ENCODE measurements at regions not wholly inside any gene's neighbourhood (a gene's known extent, or its start where the extent isn't known, plus 50 kb on each side); places are given as distances from the start of the nearest gene placed in this dataset.
"Not testable (repeated sequence)": the region's sequence is repeated elsewhere in the genome, so short reads cannot be mapped to it uniquely, and the experiment has no call there.

DNA sequence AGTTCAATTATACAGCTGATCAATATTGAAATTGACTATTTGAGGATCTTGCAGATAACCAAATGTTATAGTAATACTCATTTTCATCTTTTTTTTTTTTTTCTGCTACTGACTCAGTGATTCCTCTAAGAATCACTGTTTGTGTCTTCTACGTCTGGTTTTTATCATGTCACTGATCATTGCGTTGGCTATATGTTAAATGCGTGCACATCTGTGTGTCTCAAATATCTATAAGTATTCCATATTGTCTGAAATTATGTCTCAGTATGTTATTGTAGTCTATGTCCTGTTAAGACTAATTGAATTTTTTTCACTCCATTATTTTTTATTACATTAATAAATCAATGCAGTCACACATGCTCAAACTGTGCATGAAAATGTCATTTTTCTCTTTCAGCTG lies 200.5 kb downstream of the PCDH20 start:
- no peak for DNase-seq (ENCODE audit: low read depth)

DNA sequence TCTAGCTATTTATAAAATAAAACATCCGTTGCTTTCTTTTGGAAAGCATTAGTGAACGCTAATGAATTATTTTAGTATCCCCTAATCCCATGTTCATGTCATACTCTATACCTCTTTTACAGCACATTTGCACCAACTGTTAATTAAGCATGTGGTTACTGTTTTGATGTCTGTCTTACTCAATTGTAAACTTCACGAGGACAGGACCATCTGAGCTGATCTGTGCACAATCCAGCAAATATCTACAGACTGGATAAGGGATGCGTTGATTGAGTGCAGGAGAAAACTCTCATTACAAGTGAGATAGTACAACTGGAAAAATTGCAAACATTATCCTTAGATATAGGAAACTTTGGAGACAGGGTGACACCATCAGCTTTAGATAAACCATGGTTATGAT lies 201.1 kb downstream of the PCDH20 start:
- no peak for DNase-seq (ENCODE audit: low read depth)

DNA sequence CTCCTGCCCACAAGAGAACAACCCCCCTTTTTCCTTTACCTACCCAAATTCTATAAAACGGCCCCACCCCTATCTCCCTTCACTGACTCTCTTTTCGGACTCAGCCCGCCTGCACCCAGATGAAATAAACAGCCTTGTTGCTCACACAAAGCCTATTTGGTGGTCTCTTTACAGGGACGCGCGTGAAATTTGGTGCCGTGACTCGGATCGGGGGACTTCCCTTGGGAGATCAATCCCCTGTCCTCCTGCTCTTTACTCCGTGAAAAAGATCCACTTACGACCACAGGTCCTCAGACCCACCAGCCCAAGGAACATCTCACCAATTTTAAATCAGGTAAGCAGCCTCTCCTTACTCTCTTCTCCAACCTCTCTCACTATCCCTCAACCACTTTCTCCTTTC lies 209.8 kb downstream of the PCDH20 start:
- not testable (repeated sequence) for DNase-seq (ENCODE audit: low read depth)

DNA sequence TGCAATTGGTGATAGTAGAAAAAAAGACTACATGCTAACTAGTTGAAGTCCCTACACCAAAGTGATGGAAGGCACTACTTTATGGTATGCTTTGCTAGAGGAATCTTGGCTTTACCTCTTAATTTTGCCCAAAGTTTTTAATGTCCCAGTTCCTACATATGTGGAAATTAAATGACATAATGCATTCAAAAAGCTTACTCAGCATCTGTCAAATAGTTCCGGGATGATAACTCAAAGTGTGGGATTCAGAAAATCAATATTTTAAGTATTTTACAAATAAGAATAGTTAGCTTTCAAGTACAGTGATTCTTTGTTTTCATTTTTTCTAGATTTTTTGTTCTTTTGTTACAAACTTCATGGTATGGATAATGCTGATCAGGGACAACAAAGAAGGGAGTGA lies 211.6 kb downstream of the PCDH20 start:
- DNase-seq (ENCODE audit: low read depth) = no peak

DNA sequence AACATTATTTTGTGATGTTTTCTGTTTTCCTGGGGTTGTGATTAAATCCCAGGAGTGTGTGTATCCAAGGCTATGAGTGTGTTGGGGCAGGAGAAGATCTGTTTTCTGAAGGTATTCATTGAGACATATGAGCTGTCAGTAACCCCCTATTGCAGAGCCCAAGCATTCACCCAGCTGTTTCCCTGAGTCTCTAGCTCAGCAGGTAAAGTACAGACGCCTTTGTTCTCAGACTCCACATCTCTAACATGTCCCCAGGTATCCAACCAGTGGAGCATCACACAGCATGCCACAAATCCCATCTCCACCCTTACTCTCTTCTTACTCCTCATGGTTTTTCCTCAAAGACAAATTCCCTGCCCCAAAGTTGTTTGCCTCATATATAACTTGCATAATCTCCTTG lies 213.6 kb downstream of the PCDH20 start:
- DNase-seq (ENCODE audit: low read depth) = no peak

DNA sequence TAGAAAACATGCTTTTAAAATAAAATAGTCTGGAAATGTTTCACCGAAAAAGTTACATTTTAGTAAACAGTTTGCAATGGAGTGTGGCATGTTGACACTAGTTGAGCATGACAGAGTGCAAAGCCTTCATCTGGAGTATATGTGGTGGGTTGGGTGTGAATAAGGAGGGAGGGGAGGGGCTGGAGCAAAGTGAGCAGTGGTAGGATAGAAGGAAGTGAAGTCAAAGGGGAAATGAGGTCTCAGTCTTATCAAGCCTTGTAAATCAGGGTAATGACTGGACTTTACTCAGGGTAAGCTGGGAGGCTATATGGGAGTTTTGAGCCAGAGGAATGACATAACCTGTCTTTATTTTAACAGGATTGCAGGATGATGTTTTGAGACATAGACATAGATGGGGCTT lies 222.8 kb downstream of the PCDH20 start:
- no peak for DNase-seq (ENCODE audit: low read depth)

DNA sequence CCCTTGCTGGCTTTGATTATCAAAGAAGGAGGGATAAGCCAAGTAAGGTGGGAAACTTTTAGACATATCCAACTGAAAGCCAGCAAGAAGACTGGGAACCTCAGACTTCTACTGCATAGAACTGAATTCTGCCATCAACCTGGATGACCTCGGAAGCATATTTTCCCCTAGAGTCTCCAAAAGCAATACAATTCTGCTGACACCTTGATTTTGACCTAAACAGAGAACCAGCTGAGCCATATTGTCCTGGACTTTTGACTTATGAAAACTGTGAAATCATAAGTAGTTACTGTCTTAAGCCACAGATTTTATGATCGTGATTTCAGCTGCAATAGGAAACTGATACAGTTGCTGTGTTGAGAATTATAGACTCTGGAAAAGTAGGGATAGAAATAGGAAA lies 227.6 kb downstream of the PCDH20 start:
- no peak for DNase-seq (ENCODE audit: low read depth)

DNA sequence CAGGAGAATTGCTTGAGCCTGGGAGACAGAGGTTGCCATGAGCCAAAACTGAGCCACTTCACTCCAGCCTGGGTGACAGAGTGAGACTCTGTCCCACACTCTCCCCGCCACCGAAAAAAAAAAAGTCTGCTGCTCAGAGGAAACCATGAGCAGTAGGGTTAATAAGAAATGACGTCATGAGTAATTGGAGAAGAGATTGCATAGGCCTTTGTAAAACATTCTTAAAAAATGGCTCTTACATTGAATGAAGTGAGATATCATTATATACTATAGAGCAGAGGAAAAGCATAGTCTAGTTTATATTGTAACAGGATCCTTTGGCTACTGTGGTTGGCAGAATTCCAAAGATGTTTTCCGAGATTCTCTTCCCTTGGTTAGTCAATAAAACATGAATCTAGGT lies 228.2 kb downstream of the PCDH20 start:
- no peak for DNase-seq (ENCODE audit: low read depth)

DNA sequence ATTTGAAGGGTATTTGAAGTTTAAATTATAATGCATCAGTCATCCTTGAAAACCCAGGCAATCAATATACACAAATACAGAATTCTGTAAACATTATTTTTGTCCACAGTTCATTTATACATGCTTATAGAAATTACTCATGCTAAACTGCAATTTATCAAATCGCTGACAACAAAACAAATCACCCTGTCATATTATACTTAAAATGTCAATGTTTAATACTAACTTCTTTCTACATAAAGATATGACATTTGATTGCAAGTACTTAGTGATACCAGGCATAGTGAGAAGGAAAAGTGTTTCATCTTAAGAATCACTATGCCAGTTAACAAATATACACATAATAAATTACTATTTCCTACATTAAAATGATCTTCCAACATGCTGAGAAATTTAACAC lies 232.0 kb downstream of the PCDH20 start:
- DNase-seq (ENCODE audit: low read depth) = no peak

DNA sequence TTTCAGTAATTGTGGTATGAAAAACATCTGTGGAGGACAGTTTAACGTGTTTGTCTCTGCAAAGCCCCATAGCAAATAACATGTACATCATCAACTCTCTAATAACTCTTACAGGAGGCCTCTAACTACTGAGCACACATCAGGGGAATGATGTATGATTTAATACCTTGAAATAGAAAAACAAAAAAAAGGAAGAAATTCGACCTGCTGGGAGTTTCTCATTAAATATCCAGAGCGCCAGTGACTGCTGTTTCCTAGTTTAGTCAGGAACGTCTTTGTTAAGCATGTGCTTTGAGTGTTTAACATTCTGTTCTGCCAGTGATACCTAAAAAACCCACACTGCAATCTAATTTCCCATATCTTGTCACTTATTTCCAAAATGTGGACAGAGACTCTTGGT lies 235.4 kb downstream of the PCDH20 start:
- no peak for DNase-seq (ENCODE audit: low read depth)

DNA sequence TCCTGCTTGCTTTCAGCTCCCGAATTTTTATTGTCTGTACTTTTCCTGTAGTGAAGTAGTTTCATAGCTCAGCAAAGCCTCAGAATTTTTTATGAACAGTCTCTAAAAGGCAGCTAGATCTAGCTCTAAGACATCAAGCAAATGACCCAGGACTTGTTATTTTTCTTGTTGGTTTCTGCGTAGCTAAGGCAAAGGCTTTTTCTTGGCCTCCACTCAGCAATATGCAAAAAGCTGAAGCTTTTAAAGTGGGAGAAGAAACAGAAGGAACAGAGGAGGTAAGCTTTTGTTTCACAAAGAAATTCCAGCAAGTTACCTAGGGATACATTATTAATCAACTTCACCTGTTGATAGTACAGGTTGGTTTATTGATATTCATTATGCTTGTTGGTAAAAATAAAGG lies 235.9 kb downstream of the PCDH20 start:
- DNase-seq (ENCODE audit: low read depth) = no peak

DNA sequence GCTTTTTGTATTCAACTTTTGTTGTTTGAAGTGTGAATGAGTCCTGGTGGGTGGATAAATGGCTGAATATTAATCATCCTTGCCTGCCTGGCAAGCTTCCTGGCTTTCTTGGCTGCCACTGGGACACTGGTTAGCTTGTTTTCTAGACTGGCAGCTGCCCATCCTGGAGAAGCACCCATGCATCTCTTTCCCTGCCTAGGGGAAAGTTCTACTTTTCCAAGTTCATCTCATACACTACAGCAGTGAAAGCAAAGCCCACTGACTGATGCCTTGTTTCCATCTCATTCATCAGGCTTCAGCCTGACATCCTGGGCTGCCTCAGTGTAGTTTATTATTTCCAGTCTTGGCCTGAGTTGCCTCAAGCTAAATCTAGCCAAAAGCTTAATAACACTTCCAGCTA lies 244.8 kb downstream of the PCDH20 start:
- no peak for DNase-seq (ENCODE audit: low read depth)

DNA sequence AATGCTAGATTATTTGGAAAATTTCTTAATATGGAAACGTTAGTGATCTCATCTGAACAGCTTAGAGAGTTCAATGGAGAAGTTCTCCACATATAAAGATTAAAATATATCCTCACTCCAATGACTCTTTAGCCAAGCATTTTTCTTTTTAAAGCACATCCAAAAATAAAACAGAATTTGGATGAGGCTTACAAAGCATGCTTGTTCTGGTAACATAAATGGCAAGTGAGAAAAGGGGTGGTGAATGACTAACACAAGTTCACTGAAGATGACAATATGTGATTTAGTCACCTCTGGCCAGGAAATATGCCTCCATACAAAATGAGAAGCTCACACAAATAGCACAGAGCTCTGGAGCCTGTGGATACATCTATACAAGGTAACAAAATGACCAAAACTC lies 253.0 kb downstream of the PCDH20 start:
- no peak for DNase-seq (ENCODE audit: low read depth)

DNA sequence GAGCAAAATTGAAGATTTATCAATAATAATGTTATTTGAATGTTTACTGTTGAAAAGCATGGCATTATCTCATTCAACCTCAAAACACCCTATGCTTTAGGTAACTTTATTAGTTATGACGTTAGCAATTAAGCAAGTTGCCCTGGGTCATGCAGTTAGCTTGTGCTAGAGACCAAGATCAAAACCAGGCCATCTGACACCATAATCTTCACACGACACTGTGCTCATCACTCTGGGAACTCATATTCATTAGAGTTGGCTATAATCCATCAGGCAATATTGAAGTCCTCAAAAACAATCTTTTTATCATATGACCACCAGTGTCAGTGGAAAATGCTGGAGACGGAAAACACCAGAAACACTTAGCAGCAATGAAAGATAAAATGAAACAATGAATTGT lies 253.5 kb downstream of the PCDH20 start:
- no peak for DNase-seq (ENCODE audit: low read depth)

DNA sequence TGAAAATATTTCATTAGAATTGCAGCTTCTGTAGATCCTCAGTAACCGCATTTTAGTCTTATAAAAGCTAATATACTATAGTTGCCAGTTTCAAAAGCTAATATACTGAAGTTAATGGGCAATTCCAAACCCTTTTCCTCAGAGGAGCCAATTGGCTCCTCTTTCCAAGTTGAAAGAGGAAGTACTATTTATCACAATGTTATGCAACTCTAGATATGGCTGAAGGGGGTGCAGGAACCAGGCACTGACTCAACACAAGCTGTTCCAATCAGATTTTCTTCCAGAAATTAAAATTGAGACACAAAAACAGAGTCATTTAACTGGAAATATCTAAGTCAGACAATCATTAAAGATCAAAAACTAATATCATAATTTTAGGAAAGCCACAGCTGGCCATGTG lies 258.9 kb downstream of the PCDH20 start:
- DNase-seq (ENCODE audit: low read depth) = no peak

DNA sequence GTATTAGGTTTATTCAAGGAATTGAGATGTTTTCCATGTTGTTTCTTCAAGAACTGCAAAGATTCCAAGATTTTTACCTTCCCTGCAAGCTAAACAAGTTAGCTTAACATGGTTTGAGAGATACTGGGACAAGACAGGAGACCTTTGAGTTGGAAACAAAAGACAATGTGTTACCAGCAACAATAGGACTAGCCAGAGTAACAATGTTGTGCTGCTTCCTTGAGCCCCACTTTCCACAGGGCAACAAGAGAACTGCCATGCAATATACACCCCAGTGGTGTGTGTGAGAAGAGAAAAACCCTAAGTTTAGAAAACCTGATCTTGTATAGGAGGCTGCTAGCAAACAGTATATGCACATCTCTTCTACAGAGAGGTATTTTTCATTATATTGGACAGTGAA lies 264.6 kb downstream of the PCDH20 start:
- DNase-seq (ENCODE audit: low read depth) = no peak

DNA sequence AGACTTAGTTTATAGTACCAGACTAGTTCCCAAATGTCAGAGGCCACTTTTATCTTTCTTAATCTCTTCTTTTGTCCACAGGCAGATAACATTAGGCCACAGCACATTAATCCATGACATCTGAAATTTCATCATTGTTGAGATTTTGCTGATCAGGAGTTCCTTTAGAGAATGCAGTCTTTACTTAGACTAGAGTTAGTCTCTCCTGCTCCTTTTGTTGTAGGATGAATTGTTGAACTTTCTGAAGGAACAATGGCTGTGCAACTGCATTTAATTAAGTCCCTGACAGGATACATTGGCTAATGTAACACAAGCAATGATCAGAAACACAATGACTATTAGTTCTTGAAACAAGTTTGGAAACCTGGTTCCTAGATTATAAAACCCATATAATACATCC lies 266.3 kb downstream of the PCDH20 start:
- no peak for DNase-seq (ENCODE audit: low read depth)

DNA sequence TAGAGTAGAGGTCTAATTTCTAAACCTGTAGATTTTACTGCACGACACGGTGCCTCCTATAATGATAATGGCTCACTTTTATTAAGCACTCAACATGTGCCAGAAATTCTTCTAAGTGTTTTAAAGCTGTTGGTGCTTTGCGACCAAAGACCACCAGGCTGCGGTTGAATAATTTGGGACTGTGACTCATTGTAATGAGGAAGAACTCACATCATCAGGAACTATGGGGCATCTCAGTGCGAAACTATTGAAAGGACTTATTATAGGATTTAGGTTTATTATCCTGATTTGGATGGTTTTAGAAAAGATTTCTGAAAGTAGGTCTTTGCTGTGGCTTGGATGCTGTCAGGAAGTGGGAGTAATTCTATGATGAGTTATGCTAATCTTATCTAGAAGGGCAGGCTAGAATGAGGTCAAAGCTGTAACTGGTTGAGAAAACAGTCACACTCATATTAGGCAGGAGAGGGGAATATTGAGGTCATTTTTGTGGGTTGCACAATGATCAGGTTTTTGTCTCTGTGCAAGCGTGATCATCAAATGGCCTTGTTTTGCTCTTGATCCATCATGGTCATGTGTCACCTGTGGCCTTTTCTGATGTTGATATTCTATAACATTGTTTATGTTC lies 266.8 kb downstream of the PCDH20 start:
- no peak for DNase-seq (ENCODE audit: low read depth)

DNA sequence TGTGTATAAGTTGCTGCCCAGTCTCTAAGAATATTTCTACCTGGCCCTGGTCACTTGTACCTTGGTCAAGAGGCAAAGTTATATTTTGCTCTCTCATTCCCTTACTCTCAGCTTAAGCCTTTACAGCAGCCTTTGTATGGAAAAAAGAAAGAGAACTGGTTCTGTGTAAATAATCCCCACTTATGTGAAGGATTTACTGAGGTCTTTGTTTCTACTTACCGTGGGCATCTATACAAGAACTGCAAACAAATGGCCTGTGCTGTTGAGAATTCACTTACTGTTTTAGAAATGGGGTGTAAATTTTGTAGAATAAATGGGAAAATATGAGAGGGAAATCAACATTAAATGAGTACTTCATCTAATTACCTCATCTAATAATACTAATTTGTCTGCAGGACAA lies 267.4 kb downstream of the PCDH20 start:
- no peak for DNase-seq (ENCODE audit: low read depth)

DNA sequence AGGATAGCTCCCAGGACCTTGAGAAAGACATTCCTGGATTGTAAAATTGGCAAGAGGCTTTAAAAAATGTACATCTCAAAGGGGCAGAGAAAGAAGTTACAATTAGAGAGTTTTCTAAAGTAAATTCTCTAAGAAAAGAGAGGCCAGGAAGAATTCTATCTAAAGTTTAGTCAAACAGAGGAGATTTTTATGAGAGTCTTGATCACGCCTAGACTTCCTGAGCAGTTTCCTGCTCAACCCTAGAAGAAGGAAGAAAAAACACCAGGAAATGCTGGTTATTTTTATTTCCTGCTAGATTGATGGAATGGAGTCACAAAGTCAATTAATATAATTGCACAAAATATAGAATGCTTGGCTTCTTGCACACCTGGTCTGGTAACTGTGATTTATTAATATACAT lies 269.1 kb downstream of the PCDH20 start:
- DNase-seq (ENCODE audit: low read depth) = no peak

DNA sequence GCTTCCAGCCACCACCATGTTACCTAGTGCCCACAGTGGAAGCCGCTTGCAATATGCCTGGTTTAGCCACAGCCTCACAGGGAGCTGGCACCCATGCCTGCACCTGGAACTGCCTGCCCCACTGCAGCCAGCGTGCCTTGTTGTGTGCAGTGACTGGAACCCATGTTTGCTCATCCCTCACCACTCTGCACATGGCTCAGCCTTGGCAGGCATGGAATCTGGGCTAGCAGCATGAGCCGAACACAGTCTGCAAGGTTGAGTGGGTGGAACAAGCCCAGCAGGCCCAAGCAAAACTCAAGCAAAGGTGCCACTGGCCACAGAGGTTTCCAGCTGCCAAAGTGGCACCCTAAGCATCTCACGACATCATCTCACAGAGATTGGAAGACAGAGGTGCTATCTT lies 269.5 kb downstream of the PCDH20 start:
- DNase-seq (ENCODE audit: low read depth) = no peak

DNA sequence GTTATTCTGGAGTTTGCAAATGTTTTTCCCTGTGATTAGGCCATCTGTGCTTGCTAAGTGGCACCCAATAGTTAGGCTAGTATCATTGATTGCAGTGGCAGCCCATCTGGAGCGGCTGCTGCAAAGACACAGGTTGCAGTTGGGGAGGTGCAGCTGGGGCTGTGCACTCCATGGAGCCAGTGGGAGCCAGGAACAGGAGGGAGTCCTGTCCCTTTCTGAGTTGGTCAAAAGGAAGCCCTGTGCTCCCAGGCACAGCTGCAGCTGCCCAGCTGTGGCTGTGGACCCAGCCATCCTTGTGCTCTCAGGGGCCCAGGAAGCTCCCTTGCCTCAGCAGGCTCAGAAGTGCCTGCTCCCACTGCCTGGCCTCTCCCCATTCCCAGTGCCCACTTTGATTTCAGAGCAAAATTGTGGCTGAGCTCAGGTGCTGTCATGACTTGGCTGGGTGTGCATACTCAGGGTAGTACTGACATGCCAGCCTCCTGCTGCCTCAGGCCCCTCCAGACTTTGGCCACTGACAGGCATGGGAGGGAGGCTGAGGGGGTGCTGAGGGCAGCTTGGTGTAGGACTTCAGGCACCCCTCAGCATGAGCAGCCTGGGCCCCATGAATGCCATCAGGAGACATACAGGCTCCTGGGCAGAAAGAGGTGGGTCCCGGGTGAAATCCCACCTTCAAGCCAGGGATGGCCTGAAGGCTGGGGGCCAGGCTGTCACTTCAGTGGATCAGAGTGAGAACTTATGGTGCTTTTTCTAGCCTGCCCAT lies 270.6 kb downstream of the PCDH20 start:
- no peak for DNase-seq (ENCODE audit: low read depth)

DNA sequence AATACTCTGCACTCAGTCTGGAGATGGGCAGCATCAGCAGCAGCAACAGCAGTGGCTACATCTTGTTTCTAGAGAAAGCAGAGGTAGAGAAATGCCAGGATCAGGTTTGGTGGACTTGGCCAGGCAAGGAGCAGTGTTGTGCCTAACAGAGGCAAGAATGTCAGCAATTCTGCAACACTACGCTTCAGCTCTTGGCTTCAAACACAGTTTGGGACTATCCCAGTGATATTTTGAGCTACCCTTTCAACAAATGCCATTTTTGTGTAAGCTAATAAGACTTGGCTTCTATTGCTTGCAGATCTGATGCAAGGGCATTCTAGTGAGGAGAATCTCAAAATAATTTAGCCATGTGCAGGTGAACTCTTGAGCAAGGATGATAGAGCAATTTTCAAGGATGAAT lies 271.3 kb downstream of the PCDH20 start:
- no peak for DNase-seq (ENCODE audit: low read depth)

DNA sequence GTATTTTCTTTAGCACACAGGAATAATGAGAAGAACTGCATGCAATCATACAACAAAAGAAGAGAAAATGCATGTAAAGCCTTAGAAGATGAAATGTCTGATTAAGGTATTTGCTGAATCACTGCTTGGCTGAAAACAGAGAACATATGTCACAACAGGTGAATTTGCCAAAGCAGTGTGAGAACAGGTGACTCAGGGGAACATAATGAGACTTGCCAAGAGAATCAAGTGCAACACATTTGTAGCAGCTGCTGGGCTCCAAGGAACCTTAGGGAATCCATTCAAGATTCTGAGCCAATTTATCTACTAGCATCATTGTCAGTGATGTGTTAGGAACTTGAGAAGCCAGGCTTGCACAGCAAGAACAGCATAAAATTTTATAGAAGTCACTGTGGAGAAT lies 273.1 kb downstream of the PCDH20 start:
- no peak for DNase-seq (ENCODE audit: low read depth)

Measured in ELR (cell line).